HG03066 (cell line): ENCODE measurements at regions not wholly inside any gene's neighbourhood (a gene's known extent, or its start where the extent isn't known, plus 50 kb on each side); places are given as distances from the start of the nearest gene placed in this dataset.
"Not testable (repeated sequence)": the region's sequence is repeated elsewhere in the genome, so short reads cannot be mapped to it uniquely, and the experiment has no call there.

ENCODE experiments used
- ATAC-seq: cut with Tn5 transposase; IDR thresholded peaks from one replicate; pipeline ENCODE4 v1.9.1; 2021; ENCODE audit warnings: low read depth; ENCODE audit not compliant: unreplicated experiment

DNA sequence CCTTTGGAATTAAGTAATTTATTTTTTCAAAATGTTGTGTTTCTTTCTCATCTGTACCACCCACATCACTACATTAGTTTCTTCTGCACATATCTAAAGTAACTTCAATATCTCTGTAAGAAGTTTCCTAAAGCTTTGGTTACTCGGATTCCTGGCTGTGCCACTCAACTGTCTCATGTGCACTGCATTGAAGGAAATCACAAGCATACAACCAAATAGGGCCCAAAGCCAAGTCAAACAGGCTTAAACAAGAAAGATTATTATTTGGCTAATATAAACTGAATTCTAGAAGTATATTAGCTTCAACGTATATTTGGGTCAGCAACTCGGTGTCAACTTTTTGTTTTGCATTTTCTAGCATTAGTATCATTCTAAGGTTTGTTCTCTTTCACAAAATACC is 1647.6 kb upstream of the SPRY2 start:
- ATAC-seq: no peak

DNA sequence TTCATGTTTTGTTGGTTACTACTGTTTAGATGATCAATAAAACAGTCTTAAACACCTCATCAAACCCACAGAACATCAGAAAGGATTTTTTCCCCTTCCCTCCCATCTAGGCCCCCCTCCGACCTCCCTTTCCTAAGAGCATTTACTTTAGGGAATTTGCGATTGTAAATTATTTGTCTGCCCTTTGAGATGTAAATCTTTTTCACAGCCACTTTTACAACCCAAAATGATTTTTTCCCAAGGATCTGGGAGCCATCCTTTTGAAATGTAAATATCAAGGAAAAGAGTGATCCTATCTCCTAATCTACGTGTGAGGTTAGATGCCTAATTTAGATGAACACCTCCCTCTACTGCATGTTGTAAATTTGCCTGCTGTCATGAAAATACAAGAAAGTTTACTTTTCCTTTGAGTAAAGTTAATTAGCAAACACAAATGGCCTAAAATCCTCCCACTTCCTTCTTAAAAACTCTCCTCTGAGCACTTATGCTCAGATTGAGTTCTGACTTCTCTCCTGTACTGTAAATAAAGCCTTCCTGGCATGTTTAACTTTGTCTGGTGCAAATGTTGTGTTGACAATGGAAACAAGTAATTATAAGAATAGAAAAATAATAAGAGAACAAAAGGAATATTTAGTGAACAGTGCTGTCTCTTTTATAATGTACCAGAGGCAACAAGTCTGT is 1646.9 kb upstream of the SPRY2 start:
- ATAC-seq: no peak

DNA sequence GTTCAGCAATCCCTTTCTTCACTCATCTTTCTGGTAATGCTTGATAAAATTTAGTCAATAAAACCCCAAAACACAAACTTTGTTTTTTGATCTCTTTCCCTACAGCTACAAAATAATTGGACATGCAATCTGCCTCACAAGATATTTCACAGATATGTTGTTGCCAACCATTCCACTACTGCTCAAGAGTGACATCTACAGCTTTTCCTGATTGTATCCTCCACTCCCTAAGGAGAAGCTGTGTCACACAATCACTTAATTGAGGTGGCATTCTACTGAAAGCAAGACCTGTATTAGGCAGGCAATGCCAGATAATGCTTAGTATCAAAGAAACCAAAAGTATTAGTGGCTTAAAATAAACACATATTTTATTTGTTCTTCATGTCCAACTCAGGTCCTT is 1646.2 kb upstream of the SPRY2 start:
- ATAC-seq: no peak

DNA sequence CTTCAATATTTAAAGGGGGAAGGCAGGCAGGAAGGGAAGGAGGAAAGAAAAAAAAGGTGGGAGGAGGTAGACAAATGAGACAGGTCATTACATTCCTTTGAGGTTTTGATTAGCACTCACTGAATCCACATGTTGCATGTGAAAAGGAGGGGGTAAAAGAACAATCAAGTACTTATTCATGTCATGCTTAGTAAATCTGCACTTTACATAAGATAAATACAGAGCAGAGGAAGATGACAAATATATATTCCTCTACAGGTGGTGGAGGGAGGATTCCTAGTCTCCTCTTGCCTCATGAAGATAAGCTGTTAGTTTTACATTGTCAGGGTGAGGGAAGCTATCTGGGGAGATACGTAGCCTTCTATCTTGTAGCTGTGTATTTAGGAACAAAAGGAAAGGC is 1645.4 kb upstream of the SPRY2 start:
- no peak for ATAC-seq

DNA sequence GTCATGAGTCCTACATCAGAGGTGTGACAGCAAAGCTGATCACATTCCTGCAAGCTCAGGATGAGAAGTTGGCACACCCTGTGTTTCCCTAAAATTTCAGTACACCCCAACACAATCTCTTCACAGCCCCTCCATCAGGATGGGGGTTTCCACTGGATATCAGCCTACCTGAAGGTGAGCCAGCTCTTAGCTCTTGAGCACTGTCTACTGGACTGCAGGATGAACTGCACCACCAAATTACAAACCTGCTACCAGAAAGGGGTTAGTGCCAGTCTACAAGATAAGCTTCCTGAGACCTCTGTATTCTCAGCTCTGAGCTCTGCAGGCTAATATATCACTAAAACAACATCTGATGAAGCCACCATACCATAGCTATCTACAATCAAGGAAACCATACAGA is 1616.2 kb upstream of the SPRY2 start:
- no peak for ATAC-seq

DNA sequence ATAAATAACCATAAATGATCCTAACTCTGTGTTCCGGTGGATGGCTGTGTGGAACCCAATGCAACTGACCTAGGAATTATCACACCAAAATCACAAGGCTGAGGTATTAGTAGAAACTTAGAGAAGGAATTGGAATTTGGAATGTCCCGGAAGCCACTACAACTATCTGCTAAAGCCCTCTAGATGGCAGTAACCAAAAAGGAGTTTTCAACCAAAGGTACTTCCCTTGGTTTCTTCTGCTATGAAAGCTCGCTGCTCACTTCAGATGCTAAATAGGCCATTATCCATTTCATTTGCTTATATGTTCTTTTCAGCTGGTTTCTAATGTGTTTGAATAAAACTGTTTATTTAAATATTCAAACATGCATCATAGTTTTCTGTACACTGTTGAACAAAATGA is 1589.1 kb upstream of the SPRY2 start:
- no peak for ATAC-seq

DNA sequence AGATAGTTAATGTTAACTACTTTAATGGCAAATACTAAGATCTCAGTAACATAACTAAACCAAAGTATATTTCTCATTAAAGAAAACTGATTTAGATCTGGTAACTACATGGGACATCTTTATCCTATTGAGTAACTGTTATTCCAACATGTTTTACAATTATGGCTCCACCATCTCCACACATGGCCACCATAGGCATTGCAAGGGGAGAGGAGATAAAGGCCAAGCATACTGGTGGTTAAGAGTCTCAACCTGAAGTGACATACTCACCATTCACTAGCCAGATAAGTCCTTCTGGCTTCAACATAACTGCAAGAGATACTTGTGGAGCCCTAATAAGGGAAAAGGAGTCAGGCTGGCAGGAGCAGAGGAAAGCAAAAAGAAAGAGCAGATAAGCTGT is 1586.4 kb upstream of the SPRY2 start:
- no peak for ATAC-seq

DNA sequence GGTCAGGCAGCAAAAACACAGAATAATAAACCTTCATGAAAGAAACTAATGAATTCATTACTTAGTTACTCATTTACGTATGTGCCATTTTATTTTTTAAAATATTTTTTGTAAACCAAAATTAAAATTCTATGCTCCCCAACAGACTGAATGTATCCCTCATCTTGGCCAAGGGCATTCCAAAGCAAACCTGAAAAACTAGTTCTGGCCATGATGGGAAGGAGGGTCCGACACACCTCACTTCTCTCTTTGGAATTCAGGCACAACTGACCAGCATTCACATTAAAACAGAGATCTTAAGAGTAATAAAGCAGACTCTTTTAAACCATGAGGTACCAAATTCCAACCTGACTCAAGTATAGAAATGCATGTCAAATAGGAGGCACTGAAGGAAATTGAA is 1576.9 kb upstream of the SPRY2 start:
- no peak for ATAC-seq

DNA sequence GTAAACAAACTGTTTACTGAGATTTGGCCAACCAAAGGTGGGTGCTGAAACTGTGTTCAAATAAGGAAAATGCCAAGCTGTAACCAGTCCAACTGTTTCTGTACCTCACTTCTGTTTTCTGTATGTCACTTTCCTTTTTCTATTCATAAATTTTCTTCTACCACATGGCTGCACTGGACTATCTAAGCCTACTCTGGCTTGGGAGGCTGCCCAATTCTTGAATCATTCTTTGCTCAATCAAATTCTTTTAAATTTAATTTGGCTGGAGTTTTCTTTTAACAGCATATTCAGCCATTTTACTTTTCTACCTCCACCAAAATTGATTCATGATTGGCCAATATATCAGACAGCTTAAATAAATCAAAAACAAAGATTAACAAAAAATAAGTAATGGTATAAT is 1575.5 kb upstream of the SPRY2 start:
- no peak for ATAC-seq

DNA sequence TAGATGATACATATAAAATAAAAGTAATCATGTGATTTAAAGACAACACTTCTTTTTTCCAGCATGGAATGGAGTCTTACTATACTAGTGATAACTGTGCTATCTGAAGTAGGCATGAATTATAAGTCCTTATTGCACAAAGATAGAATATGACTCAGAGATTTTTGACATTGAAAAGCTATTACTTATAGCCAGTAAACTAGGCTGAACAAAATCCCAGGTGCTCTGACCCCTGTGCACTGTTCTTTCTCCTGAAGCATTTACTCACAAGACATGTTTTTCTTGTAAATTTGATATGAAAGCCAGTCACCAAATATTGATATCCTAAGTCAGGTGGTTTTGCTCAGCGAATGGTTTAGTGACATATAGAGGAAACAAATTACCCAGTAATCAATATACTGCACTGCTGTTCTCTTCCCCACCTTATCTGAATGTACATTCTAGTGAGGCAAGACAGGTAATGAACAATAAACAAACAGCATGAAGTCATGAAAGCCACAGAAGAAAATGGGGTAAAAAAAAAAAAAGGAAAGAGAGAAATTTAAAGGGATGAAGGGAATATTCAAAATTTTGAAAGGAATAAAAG is 1567.0 kb upstream of the SPRY2 start:
- no peak for ATAC-seq

DNA sequence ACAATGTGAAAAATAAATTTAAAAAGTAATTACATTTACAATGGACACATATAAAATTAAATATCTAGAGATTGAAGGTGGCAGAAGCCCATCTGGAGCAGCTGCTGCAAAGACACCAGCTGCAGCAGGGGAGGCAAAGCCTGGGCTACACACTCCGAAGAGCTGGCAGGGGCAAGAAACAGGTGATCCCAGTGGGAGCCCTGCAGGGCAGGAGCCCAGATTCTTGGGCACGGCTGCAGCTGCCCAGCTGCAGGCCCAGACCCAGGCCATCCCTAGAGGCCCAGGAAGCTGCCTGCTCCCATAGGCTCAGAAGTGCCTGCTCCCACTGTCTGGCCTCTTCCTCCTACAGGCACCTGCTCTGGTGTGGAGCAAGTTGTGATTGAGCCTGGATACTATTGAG is 1547.9 kb upstream of the SPRY2 start:
- ATAC-seq: no peak

DNA sequence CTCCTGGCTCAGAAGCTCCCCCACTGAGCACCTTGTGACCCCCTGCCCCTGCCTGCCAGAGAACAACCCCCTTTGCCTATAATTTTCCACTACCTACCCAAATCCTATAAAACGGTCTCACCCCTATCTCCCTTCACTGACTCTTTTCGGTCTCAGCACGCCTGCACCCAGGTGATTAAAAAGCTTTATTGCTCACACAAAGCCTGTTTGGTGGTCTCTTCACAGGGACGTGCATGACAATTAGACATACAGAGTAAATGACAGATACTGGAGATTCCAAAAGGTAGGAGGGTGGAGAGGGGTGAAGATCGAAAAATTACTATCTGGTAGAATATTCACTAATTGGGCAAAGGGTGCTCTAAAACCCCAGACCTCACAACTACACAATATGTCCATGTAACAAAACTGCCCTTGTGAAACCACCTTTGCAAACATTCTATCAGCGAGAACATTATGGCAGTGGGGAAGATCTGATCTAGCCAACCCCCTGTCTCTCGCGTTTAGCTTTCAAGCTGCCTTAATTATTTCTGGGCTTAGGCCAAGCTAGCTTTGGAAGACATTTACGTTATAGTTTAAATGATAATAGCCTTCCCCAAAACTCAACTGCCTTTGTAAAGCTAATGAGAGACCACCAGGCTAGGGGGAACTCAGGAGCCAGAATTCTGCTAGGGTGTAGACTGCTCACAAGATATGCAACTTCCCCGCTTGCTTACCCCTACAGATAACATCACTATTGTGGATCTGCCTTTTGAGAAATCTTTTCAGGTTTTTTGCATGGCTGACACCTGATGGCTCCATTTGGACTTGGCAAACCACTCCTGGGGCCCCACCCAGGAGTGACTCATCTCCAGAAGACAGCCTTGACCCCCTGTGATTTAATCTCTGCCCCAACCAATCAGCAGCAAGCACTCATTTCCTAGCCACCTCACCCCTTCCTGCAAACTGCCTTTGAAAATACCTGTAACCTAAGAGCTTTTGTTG is 1534.0 kb upstream of the SPRY2 start:
- no peak for ATAC-seq

DNA sequence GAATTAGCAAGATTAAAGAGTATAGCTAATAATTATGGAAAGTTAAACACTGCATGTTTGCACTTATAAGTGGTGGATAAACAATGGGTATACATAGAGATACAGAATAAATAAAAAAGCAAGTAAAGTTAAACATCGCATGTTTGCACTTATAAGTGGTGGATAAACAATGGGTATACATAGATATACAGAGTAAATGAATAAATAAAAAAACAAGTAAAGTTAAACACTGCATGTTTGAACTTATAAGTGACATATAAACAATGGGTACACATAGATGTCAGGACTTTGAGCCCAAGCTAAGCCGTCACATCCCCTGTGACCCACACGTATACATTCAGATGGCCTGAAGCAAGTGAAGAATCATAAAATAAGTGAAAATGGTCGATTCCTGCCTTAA is 1533.3 kb upstream of the SPRY2 start:
- no peak for ATAC-seq

DNA sequence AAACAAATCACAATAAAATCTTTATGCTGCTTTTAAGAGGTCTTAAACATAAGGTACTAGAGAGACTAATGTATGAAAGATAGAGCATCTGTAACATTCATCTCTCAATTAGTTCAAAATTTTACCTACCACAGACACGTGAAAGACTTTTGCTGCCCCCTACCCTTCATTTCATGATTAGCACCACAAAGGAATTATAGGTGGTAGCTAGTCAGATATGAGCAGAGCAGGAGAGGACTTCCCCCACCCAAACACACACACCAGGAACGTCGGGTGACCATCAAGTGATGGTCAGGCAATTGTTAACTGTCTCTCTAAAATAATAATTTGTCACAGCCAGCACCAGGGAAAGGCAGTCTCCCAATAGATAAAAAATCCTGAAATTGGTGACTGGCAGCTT is 1531.7 kb upstream of the SPRY2 start:
- no peak for ATAC-seq

DNA sequence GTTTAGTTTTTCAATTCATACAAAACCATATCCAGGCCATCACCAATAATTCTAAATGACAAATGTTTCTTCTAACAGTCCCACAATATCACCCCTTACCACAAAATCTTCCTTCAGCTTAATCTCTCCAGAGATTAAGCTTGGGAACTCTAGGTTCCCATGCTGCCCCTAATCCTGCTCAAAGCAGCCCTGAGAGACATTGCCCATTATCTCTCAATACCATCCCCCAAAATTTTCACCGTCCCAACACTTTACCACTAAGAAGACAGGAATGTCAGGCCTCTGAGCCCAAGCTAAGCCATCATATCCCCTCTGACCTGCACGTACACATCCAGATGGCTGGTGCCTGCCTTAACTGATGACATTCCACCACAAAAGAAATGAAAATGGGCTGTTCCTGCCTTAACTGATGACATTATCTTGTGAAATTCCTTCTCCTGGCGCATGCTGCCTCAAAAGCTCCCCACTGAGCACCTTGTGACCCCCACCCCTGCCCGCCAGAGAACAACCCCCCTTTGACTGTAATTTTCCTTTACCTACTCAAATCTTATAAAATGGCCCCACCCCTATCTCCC is 1530.9 kb upstream of the SPRY2 start:
- ATAC-seq: not testable (repeated sequence)

DNA sequence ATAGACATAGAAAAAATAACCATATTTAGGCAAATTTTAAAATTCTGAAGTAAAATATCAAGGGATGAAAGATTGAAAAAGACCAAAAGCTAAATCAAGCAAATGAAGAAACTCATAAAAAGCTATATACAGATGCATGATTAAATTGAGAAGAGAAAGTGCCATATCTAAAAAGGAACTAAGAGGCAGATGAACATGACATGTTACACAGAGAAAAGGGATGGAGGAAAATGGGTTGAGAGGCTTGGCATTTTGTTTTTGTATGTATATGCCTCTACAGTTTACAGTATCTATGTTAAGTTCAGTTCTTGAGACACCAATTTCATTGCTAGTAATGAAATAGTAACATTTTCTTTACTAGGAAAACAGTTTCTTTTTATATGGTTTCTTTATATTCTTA is 1507.4 kb upstream of the SPRY2 start:
- no peak for ATAC-seq

DNA sequence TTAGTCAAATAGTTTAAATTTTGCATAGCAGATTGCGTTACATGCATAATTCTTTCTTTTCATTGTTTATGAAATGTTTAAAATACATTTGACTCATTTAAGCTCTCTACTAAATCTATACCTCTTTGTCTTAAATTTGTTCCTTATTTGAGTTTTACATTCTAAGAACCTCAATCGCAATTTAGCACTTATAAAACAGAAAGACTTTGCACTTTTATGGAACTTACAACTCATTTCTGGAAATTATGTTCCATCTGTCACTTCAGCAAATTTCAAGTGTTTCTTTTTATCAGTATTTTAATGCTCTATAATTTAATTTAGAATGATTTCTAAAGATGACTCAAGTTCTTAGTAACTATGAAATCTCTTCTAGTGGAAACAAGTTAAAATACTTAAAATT is 1505.8 kb upstream of the SPRY2 start:
- no peak for ATAC-seq

DNA sequence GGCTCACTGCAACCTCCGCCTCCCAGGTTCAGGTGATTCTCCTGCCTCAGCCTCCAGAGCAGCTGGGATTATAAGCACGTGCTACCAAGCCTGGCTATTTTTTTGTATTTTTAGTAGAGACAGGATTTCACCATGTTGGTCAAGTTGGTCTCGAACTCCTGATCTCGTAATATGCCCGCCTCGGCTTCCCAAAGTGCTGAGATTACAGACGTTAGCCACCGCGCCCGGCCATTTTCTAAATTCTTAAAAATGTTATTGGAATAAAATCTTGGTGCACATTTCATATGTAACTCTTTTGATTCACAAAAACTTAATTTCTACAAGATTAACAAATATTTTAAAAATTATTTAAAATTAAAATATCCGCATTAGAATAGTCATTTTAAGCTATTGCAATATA is 1480.3 kb upstream of the SPRY2 start:
- ATAC-seq: no peak

DNA sequence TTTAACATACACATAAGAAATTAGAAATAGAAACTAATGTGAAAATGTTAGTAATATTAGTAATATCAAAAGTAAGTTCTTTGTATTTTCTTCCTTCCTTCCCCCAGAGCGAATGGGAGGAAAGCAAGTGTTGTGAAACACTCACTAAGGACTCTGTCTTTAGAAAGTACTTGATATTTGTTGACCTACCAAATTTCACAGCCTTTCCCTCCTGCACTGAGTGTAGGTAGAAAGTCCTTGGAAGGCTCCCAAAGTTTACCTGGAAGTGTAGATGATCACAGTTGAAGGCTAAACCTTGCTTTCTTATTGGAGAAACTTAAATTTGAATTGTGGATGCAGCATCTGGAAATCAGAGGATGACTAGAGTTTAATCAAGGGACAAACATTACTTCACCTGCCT is 1459.5 kb upstream of the SPRY2 start:
- ATAC-seq: no peak

DNA sequence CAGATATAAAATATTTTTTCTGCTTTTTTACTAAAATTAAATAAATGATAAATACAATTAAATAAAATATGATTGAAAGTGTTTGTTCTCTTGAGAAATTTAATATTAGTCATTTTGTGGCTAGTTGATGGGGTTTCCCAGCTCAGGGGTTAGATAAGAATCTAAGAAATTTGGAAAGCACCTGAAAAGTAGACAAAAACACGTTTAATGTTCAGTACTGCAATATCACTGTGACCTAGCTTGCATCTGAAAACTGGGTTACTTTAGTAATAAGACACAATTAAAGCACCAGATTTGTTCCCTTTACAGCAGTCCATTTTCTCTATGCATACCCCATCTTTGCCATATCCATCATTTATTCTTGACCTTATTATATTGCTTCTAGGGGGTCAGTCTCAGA is 1454.8 kb upstream of the SPRY2 start:
- ATAC-seq: no peak

DNA sequence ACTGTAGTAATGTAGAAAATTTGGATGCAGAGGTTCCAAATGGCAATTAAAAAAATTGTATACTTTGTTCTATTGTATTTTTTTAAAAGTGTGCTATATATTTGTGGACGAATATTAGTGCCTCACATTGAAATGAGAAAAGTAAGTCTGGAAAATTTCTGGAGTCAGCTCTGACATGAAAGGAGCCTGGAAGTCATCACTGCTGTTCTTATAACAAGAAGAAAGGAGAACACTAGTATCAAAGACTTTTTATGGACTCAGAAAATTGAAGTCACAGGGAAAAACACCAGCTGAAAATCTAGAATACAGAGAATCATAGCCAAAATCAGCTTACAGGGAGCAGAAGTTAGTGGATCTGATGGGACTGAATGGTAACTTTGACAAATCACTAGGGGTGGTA is 1450.7 kb upstream of the SPRY2 start:
- ATAC-seq: no peak
